Stimulated activated CD4-positive, alpha-beta T cell treated with anti-CD3 and anti-CD28 coated beads, Interleukin-4, amount 100 ng/mL, for 48 hours (primary cell): ENCODE measurements at regions not wholly inside any gene's neighbourhood (a gene's known extent, or its start where the extent isn't known, plus 50 kb on each side); places are given as distances from the start of the nearest gene placed in this dataset.
A peak's percentile ranks its signal among the peaks of the same experiment; 100 is the strongest.

Source experiments
- DNase-seq, 2 donors: peaks; one replicate each; pipeline ENCODE4 v3.0.0-alpha.2; 2020; ENCODE audit warnings: low read depth in 2 of 2

DNA sequence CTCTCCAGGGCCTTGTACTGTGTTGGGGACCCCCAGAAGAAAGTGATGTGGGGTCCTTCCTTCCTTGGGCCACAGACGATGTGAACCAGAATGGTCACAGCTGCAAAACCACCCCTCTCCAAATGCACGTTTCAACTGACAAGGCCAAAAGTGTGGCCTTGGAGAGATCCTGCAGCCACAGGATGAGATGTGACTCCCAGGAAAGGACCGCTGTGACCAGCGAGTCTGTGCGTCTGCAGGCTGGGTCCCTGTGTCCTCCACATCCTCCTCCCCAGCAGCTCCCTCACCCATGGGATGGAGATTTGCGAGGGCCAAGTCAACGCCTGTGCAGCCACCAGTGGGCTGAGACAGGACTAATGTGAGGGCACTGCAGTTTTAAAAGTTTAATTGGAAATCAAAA lies 247.0 kb downstream of the ERMARD start:
- DNase-seq = no peak

DNA sequence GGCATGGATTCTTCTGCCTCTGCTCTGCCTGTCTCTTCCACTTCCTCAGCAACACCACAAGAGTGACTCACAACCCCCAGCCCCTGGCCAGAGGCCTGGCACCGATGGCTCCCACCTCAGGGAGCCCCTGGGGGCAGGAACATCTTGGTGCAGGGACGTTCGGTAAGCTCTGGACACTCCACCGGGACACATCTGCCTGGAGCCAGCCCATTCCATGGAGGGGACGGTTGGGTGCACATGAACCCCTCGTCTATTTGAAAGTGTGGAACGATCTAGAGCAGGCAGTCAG lies 246.5 kb downstream of the ERMARD start:
- DNase-seq = no peak

DNA sequence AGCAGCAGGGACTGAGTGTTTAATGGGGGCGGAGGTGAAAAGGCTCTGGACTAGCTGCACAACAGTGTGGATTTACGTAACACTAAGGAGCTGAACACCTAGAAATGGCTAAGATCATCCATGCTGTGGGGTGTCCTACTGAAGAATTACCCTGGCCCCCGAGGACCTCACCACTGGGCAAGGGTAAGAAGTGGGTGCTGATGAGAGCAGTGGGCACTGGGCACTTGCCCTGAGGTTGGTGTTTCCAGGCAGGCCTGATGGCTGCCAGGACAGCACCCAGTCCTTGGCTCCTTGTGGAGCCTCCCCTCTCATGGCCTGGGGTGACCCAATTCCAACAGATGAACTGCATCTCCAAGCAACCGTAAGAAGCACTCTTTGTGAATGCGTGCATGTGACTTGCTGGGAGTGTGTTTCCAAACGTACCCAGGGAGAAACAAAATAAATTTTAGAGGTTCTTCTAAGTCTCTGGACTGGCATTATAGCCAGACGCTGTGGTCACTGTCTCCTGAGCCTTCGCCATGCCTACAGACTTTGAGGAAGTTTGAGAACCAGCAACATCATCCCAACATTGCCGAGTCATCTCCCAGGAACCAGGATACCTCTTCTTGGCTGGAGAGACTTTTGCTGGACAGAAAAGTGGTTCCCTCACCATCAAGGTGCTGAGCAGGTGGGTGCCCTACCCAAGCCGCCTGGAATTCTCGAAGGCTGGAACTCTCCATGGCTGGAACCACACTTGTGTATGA lies 245.9 kb downstream of the ERMARD start:
- no peak for DNase-seq

DNA sequence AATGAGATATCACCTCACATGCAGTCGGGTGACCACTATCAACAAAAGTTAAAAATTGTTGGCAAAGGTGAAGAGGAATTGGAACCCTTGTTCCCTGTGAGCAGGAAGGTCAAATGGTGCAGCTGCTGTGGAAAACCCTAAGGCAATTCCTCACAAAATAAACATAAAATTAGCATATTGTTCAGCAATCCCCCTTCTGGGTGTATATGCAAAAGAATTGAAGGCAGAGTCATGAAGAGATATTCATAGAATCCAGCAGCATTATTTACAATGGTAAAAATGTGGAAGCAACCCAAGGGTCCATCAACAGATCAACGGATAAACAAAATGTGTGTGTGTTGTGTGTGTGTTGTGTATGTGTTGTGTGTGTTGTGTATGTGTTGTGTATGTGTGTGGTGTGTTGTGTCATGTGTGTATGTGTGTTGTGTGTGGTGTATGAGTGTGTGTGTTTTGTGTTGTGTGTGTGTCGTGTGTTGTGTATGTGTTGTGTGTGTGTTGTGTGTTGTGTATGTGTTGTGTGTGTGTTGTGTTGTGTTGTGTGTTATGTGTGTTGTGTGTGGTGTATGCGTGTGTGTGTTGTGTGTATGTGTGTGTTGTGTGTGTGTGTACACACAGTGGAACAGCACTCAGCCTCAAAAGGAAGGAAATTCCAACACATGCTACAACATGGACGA lies 245.1 kb downstream of the ERMARD start:
- DNase-seq = no peak

DNA sequence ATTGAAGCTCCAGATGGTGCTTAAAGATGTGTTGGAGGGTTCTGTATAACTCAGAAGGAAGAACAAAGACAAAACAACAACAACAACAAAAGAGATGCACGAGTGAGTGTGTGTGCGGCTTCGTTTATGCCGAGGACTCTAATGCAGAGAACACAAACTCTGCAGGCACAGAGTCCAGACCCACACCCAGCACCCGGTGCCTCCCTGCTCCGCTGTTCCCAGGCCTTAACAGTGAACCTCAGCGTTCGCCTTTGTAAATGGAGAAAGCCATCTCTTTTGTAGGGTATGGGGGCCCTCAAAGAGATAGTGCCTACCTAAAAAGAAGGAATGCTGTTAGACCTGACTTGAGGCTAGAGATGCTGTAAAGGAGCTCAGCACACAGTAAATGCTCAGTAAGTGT lies 243.3 kb downstream of the ERMARD start:
- no peak for DNase-seq

DNA sequence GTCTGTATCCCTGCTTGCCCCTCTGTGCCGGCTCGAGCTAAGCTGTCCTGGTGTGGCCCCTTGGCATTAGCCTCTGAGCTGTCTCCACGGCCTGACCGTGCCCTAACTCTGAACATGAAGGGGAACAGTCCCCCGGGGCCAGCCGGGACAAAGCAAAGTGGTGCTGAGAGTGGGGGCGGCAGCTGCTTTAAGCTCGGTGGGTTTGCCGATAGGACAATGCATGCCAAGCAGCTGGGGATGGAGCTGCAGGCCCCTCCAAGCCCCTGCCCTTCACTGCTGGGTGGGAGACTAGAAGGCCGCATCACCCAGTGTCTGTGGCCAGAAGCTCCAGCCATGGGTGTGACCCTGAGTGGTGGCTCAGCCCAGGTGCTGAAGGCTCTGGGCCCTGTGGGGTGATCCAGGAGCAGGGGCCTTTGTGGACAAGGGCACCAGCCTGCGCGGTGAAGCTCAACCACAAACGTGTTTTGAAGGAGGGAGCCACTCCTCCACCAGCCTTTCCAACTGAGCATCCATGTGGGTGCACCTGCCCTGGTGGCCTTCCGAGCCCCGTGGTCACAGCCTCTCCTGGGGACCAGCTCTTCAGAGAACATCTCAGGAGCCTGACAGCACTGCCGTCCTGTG lies 242.5 kb downstream of the ERMARD start:
- no peak for DNase-seq

DNA sequence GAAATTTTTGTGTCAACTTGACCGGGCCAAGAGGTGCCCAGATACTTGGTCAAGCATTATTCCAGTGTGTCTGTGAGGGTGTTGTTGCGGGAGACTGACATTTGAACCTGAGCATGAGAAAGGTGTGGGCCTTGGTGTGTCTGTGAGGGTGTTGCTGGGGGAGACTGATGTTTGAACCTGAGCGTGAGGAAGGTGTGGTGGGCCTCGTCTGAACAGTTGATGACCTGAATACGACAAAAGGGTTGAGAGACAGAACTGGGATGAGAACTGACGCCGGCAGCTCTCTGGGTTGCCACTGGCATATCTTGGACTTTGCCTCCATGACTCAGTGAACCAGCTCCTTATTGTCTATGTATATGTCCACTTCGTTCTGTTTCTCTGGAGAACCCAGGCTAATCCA lies 240.5 kb downstream of the ERMARD start:
- no peak for DNase-seq

DNA sequence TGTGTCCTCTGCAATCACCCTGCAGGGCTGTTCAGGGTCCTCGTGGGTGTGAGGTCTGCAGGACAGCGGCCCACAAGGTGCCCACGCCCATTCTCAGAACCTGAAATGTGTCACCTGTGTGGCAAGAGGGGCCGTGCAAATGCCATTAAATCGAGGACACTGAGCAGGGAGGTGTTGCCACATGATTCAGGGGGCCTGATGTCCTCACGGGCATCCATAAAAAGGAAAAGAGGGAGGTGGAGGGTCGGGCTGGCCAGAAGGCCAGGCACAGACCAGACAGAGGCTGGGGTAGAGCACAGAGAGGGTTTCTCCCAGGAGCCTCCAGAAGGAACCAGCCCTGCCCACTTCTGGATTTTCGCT lies 239.6 kb downstream of the ERMARD start:
- DNase-seq = no peak

DNA sequence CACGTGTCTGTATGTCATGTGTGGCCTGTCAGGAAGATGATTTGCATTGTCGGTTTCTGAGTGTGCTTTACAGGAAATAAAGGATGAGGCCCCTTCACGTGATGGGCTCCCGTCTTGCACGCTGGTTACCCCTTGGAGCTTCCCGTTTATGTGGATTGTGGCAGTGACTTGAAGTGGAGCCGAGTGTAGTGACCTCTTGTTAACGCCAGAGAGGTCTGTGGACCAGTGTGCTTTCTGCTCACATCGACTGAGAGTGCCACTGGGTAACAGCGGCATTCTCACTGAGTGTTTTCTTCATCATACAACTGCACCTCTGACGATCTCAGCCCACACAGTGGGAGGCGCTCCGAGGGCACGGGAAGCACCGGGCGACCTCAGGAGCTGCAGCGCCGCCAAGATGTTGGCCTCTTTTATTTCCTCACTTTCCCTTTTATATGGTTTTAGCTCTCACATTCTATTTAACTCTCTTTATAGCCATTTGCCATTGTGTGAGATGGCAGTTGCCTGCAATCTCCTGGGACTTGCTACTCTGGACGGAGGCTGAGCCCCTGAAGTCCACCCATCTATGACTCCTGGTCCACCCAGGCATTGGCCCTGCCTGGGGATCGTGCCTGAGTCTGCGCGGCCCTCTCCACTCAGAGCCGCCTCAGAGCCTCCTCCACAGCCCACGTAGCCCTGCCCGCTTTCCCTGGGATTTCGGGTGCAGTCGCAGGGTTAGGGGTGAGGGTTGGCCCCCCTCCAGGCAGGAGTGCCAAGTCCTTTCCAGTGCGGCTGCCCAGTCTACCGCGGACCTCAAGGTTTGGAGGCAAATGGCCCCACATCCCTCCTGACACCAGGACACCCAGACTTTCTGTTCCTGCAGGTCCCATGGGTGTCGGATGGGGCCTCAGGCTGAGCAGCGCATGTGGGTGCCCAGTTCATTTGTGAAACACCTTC lies 238.9 kb downstream of the ERMARD start:
- peak; percentile 41 to 44 for DNase-seq

DNA sequence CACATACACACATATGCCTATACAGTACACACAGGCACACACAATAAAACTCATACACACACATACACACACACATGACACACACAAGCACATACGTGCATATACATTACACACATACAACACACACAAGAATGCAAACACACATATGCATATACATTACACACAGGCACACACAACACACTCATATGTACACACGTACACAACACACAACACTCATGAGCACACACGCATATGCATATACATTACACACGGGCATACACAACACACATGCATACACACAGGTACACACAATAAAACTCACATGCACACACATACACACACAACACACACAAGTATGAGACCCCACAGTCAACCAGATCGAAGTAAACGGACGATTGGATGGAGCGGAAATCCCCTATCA lies 238.2 kb downstream of the ERMARD start:
- DNase-seq = no peak

DNA sequence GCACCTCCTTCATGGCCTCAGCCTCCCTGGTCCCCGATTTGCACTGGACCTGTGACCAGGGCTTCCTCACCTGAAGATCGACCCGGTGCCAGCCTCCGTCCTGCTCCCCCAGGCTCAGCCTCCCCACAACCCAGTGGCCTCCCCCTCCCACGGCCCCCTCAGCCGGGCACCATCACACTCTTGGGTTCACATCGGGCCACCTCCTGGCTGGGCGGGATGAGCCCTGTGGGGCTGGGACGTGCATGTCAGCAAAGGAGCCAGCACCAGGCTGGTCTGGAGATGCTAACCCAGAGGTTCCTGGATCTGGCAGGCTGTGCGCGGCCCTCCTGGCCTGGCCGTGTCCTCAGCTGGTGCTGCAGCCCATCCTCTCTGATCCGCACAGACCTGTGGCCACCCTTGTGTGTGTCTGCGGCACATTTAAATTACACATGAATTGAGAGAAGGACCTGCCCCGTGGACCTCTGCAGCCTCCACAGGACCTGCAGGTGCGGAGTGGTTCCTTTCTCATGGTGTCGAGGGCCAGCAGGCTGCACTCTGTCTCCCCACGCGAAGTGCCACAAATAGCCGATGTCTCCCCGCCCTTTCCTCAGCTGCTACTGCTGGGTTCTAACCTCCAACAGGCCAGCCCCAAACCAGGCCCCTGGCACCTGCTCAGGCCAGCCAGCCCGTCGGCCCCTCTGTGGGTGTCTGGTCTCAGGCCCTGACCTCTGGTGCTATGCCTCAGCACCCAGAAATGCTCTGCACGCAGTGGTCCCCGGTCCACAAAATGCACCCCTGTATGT lies 237.5 kb downstream of the ERMARD start:
- DNase-seq = no peak

DNA sequence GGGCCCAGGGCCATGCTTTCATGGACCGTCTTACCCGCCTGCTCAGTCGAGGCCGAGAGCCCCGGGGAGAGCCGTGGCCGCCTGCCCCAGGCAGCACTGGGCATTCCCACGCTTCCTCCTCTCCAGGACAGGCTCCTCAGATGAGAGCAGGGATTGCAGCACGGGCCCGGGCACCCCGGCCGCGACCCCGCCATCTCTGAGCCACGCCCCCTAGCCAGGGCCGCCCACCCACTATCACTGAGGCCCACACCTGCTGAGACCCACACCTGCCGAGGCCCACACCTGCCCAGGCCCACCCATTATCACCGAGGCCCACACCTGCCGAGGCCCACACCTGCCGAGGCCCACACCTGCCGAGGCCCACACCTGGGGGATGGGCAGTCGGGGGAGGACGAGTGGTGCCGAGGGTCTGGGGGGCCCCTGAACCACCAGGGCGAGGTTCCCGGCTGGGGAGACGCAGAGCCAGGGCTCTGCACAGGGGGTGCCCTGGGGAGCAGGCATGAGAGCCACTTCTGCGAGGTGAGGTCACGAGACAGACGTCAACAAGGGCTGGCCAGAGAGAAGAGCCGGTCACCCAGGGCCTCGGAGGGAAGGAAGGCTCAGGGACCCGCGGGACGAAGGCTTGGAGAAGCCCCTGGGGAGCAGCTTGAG lies 235.6 kb downstream of the ERMARD start:
- no peak for DNase-seq

DNA sequence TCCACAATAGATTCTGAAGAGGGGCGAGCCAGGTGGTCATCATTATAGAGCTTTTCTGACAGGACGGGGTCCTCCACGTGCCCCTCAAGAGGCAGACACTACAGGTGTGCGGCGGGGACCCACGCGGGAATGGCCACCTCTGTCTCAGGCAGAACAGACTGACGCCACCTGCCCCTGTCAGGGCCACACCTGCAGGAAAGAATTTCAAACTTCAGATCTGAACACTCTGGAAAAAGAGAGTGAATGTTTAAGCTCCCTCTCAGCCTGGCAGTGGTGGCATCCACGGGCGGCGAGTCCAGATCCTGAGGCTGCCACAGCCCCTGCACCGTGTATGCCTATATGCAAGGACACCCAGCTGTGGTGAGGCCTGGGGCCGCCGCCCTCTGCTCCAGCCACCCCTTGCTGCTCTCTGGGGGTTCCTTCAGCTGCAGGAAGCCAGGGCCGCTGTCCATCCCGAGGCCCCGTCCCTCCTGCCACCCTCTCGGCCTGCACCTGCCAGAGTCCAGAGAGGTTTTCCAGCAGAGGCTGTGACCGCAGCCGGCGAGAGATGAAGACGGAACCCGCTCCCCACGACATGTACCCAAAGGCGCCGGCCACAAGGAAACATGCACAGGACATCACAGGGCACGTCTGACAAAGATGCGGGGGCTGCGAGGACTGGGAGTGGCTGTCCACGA lies 234.9 kb downstream of the ERMARD start:
- no peak for DNase-seq

DNA sequence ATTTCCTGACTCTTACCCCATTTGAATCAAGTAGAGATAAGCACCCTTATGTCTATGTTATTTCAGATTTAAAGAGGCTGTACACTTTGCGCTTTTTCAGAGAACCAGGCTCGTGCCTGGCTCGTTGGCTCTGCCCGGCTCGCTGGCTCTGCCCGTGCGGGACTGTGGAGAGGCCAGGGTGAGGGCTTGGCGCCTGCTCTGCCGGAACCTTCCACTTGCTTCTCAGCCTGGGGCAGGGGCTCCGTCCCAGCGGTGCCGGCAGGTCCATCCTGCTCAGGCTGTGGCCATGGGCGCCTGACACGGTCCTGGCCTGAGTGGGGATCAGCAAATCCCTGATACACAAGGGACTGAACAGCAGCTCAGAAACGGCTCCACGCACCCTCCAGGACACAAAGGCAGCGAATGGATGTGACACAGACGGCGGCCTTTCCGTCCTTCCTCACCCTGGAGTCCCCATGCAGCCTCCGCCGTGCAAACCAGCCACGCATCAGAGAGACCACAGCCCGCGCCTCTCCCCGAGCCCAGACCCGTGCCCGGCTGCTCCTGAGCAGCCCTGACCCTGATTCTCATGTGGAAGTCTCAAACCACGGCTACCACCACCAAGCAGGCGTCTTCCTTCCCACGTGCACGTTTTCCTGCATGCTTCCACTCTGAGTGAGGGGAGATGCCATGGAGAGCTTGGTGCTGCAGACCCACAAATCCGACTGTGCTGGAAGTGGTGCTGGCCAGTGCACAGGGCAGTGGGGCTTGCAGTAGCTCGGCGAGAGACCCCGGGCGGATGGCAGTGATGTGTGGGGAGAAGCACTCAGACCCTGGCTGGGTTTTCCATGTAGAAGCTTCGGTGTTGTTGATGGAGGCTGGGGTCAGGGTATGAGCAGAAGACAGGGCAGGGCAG lies 233.9 kb downstream of the ERMARD start:
- no peak for DNase-seq

DNA sequence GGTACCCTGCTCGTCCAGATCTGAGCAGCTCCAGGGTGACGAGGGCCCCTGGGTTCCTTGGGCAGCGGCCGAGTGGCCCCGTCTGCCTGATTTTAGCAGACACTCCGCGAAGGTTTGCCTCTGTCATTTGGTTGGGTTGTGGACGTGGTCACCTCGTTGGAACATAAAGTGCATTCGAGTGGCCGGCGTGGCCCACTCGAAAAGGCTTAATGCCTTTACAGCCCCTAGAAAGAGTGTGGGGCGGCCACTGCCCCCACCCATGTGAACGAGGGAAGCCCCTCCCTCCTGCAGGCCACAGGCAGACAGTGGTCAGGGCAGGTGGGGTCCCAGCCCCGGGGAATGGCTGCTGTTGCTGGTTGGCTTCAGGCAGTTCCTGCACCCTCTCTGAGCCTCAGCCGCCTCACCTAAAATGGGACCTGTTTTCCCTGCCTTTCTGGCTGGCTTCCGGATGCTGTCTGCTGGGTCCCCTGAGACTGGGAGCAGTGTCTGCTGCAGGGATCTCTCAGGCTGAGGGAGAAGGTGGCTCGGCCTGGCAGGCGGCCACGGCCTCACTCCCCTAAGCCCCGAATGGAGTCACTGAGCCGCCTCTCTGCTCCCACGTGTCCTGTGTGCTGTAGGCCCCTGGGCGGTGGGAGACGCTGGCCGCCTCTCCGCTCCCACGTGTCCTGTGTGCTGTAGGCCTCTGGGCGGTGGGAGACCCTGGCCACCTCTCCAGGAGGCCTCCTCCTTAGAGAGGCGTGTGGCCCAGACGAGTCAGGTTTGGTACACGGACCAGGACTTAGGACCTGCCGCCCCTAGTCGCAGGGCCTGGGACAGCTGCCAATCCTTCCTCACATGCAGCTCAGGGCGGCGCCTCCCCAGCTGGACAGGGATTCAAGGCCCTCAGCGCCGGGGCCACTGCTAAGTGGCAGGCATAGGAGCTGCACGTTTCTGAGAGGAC lies 233.0 kb downstream of the ERMARD start:
- DNase-seq = no peak

DNA sequence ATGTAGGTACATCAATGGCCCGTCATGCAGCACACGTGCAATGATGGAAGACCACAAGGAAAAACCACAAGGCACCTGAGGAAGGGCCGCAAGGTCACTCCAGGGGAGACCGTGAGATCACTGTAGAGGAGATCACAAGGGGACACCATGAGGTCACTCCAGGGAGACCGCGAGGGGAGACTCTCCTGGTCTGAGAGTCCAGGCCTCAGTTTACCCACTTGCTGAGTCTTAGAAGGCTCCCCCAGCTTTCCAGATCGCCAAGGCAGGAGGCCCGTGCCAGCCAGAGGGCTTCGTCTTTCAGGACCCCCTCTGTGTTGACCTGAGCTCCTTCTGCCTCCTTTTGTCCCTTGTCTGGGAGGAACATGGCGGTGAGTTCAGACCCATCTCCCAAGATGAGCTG lies 232.2 kb downstream of the ERMARD start:
- DNase-seq = no peak

DNA sequence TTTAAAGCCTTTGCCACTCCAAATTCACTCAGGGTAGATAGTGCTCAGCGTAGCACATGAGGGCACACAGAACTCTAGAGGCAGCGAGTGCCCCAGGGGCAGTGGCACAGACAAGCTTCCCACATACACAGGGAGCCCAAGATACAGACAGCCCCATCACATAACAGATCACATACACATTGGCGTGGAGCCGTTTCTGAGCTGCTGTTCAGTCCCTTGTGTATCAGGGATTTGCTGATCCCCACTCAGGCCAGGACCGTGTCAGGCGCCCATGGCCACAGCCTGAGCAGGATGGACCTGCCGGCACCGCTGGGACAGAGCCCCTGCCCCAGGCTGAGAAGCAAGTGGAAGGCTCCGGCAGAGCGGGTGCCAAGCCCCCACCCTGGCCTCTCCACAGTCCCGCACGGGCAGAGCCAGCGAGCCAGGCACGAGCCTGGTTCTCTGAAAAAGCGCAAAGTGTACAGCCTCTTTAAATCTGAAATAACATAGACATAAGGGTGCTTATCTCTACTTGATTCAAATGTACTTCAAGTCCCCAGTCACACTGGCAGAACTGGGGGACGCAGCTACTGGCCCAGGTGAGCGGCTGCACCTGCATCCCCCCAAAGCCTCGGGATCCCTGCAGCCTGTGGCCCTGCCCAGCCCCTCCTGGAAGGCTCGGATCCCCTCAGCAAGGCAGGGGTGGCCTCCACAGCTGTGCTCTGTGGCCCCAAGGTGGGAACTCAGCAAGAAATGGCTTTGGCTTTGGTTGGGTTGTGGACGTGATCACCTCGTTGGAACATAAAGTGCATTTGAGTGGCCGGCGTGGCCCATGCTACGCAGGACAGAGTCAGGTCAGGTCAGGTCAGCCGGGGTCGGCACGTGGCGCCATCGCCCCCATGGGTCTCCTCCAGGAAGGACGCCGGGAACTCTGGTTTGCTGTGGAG lies 231.3 kb downstream of the ERMARD start:
- DNase-seq = no peak
